ENCODE measurements at regions not wholly inside any gene's neighbourhood (a gene's known extent, or its start where the extent isn't known, plus 50 kb on each side); places are given as distances from the start of the nearest gene placed in this dataset.

DNA sequence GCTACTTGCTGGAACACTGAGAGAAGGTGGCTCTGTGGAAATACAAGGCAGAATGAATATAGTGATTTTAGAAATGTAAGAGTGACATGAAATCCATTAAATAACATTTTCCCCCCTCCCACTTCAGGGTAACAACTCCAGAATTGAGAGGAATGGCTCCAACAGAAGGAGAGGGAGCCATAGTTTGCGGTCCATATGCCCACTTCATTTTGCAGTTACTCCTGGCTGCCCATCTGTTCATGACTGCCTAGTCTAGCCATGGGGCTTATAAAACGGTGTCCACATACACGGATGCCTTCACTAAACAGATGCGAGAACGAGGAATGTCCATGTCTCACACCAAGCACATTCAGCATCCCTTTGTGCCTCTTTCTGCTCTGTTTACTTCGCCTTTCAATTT is 186.7 kb downstream of the TMEM38B start:
- TF ChIP-seq POLR2A (IDR thresholded peaks at IDR 0.05), result no peak
- TF ChIP-seq, protein P1, sequence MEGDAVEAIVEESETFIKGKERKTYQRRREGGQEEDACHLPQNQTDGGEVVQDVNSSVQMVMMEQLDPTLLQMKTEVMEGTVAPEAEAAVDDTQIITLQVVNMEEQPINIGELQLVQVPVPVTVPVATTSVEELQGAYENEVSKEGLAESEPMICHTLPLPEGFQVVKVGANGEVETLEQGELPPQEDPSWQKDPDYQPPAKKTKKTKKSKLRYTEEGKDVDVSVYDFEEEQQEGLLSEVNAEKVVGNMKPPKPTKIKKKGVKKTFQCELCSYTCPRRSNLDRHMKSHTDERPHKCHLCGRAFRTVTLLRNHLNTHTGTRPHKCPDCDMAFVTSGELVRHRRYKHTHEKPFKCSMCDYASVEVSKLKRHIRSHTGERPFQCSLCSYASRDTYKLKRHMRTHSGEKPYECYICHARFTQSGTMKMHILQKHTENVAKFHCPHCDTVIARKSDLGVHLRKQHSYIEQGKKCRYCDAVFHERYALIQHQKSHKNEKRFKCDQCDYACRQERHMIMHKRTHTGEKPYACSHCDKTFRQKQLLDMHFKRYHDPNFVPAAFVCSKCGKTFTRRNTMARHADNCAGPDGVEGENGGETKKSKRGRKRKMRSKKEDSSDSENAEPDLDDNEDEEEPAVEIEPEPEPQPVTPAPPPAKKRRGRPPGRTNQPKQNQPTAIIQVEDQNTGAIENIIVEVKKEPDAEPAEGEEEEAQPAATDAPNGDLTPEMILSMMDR (IDR thresholded peaks at IDR 0.05), result no peak
